HG03521 (cell line): ENCODE measurements at regions not wholly inside any gene's neighbourhood (a gene's known extent, or its start where the extent isn't known, plus 50 kb on each side); places are given as distances from the start of the nearest gene placed in this dataset.

ENCODE experiments used
- ATAC-seq: cut with Tn5 transposase; IDR thresholded peaks from one replicate; pipeline ENCODE4 v1.9.1; 2021; ENCODE audit warnings: mild to moderate bottlenecking, moderate library complexity; ENCODE audit not compliant: unreplicated experiment

- no peak for ATAC-seq
These were observed 368.8 kb downstream of the SUCLA2 start for GRCh38 chr13:47632311-47632710.

GRCh38 chr13:47628666-47629065 lies 372.4 kb downstream of the SUCLA2 start:
- ATAC-seq: no peak

DNA sequence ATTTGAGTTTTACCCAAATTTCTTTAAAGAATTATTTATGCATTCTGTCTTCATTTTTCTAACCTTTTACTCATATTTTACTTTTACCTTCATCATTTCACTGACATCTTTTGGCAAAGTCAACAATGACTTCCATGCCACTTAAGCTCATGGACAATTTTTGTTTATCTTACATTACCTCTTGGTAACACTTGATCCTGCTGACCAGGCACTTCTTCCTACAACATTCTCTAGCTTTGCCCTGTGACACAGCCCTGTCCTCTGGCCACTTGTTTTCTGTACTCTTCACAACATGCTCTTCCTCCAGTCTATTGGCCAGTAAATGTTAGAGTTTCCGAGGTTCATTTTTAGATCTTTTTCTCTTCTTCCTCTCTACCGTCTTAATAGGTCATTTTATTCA lies 377.2 kb downstream of the SUCLA2 start:
- ATAC-seq: no peak

DNA sequence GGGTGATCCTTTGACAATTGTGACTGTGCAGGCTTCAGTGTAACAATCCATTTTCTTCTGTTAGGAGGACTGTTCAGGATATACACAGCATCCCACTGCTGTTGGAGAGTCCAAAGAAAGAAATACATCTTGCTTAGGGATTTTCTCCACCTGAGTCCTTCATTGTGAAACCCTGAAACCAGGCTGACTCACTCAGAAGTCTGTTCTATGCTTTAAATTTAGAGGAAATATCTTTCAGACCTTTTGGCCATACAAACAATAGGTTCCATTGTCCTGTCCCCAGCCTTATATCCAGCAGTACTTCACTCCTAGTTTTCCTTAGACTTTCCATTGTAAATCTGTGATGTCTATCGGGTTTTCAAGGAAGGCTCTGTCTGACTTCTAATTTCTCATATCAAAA lies 379.1 kb downstream of the SUCLA2 start:
- ATAC-seq: no peak

DNA sequence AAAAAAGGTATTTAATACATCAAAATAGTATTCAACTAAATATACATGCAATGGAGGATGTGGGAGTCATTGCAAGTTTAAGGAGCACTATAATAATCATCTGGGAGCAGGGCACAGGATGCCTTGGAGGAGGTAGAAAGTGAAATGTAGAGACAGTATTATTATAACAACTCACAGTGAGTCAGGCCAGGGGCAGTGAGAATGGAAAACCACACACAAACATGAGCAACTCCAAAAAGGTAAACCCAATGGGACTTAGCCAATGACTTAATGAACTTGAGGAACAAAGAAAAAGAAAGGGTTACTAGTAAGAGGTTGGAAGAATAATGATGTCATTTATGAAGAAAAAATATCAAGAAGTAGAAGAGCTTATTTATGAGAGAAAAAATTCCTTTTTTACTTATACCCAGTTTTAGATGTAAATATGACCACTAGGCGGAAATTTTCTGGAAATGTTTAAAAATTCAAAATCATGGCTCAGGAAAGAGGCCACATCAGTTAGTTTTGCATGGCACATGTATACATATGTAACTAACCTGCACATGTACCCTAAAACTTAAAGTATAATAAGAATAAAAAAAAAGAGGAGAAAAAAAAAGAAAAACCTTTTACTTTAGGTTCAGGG lies 389.3 kb downstream of the SUCLA2 start:
- ATAC-seq: no peak

GRCh38 chr13:47610687-47611086 lies 390.4 kb downstream of the SUCLA2 start:
- ATAC-seq: no peak

GRCh38 chr13:47603365-47603764 lies 397.7 kb downstream of the SUCLA2 start:
- ATAC-seq: no peak

GRCh38 chr13:47598340-47598911 lies 402.6 kb downstream of the SUCLA2 start:
- ATAC-seq: no peak

DNA sequence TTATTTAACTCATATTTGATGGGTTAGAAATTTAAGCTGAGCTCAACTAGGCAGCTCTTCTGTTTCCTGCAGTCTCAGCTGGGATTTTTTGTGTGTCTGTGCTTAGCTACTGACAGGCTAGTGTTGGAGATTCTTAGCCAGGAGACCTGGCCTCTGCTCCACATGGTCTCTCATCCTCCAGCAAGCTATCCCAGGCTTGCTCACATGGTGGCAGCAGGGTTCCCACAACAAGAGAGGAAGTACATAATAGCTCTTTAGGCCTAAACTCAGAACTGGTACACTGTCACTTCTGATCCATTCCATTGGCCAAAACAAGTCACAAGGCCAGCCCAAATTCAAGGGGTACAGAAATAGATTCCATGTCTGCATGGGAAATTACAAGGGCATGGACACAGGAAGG lies 406.2 kb downstream of the SUCLA2 start:
- ATAC-seq: no peak

GRCh38 chr13:47592256-47592655 lies 408.8 kb downstream of the SUCLA2 start:
- ATAC-seq: no peak

GRCh38 chr13:47588676-47589075 lies 412.4 kb downstream of the SUCLA2 start:
- ATAC-seq: no peak

- ATAC-seq: no peak
These were observed 428.7 kb downstream of the SUCLA2 start for GRCh38 chr13:47572375-47572774.

- ATAC-seq: no peak
These were observed 437.0 kb downstream of the SUCLA2 start for GRCh38 chr13:47564041-47564440.

GRCh38 chr13:47556703-47557102 lies 444.4 kb downstream of the SUCLA2 start:
- no peak for ATAC-seq

DNA sequence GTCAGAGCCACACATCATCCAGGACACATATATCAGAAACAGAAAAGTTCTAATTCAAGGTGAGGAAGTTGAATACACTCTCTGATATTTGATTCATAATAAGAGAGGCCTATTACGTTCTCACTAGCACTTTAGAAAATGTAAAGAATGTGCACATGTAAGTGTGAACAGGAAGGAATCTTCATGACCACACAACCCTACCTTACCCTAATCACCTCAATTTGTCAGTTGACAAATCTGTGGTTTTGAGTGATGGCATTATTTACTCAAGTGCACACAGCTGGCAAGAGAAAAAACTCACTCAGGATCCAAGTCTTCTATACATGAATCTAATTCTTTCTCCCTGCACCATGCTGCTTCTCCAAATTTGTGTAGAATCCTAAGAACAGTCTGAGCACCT lies 445.8 kb downstream of the SUCLA2 start:
- ATAC-seq: no peak

GRCh38 chr13:47553329-47553977 lies 447.6 kb downstream of the SUCLA2 start:
- ATAC-seq: no peak

DNA sequence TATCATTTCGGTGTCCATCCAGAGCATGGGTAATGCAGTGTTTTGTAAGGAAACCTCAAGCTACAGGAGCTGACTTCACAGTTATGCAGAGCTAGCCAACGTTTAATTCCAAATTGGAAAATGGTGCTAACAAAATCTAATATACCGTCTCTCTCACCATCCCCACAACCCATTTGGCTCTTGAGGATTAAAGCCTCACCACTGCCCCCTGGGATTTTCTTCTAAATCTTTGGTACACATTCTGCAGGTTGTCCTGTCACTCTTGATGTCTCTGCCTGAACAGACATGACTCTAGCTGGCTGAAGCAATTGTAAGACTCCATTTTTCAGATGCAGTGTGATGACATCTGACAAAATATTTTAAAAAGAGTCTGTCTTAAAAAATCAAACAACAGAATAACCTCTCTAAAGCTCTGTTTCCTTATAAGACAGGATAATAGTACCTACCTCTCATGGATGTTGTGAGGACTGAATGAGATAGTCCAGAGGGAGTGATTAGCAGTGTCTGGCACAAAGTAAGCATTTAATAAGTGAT lies 451.8 kb downstream of the SUCLA2 start:
- ATAC-seq: no peak

GRCh38 chr13:47548294-47548840 lies 452.7 kb downstream of the SUCLA2 start:
- ATAC-seq: no peak

DNA sequence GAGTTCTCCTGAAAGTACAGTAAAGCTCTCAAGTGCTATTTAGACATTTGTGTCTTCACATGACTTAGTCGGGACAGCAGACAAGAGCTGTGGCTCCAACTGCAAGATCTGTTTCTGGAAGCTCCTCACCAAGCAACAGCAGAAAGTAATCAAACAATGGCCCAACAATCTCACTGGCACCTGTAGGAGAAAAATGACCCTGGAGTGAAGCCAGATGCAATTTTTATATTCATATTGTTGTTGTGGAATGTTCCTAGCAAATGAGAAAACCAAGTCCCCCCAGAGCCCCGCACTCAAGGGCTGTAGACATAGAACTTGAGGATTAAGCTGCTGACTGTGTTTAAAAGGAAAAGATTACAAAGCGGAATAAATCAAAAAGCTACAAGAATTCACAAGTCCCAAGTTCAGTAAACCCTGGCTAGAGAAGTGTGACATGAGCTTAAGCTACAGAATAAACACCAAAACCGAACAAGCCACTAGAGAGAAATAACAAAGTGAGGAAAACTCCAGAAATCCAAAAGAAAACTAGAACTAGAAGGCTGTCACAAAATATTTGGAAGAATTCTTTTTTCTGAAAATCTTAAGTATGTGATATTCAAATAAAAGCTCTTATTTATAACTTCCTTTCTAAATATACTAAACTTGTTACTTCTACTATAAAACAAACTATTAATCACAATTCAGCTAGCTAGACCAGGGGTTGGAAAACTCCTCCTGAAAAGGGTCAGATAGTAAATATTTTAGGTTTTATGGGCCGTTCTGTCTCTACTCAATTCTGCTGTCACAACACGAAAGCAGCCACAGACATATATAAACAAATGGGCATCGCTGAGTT lies 454.5 kb downstream of the SUCLA2 start:
- ATAC-seq: no peak

- ATAC-seq: no peak
These were observed 455.7 kb downstream of the SUCLA2 start for GRCh38 chr13:47545201-47546024.
